OCI-M1 (cell line): ENCODE measurements at regions not wholly inside any gene's neighbourhood (a gene's known extent, or its start where the extent isn't known, plus 50 kb on each side); places are given as distances from the start of the nearest gene placed in this dataset.
A peak's percentile ranks its signal among the peaks of the same experiment; 100 is the strongest.

Experiments
- DNase-seq: peaks from one replicate; lab custom pipeline; 2025; lab: John Stamatoyannopoulos, UW

DNA sequence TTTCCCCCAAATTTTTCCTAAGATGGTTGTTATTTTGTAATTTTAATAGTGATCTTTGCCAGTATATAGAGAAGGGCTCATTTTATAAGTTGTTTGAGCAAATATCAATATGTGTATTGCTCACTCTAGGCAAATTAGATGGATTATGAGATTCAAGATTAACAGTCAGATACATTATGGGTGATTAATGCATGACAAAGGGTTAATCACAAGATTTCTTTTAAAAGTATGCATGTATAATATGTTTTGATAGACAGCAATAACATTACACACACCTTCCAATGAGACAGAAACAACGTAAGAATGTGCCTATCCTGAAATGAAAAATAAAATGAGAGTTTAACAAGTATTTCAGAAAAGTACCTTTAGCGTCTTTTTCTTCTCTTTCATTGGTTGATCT is 547.6 kb upstream of the AGTR1 start:
- DNase-seq: no peak

DNA sequence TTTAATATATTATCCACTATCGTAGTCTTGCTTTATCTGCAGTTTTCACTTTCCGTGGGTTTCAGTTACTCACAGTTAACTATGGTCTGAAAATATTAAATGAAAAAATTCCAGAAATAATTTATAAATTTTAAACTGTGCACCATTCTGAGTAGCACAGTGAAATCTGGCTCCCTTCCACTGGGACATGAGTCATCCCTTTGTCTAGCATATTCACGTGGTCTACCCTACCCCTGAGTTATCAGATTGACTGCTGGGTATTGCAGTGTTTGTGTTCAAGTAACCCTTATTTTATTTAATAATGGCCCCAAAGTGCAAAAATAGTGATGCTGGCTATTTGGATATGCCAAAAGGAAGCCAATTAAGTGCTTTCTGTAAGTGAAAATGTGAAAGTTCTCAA is 539.5 kb upstream of the AGTR1 start:
- DNase-seq: peak; percentile 80

DNA sequence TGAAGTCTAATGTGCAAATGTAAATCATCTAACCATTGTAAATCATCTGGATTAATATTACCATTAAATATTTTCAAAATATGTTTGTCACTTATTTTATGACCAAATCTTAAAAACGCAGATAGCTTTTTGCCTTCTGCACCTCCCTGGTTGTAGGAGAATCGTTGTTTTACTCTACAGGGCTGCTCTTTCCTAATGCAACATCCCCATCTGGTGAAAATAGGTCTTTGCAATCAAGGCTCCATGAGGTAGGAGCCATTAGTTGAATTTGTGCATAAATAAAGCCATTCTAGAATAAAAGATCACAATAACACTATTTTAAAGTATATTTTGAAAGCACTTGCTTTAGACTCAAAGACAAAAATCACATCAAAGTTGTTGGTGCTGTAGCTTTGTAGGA is 535.6 kb upstream of the AGTR1 start:
- DNase-seq: peak; percentile 35

DNA sequence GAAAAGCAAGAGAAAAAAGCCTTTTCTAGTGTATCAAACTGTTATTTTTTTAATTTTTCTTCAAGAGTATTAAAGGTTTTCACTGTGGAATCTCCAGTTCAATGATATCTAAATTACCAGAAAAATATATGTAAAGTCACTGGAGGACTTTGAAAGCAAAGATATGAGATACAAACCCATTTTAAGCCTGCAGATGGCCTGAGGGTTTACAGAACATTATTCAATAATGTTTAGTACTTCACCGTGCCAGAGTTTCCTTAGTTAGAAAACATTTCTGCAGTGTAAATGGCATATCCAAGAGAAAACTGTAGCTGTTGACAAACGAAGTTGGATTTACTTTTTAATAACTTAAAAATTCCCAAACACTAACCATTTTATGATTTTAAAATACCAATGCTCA is 529.4 kb upstream of the AGTR1 start:
- peak; percentile 46 for DNase-seq

DNA sequence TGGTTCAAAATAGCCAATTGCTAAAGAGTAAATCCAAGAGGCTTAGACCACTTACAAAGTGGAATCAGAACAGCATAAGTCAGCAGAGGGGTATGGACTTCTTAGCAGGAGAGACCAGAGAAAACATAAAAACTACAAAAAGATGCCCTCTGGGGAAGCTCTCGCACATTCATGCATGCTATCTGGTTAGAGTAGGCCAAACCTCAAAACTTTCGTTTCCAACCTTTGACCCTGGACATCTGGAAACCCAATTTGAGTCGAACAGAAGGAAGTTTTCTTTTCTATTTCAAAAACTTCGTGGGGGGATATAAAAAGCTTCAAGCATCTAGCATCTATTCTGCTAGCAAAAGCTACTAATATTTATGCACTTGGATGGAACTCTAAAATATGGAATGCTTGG is 523.9 kb upstream of the AGTR1 start:
- peak; percentile 58 for DNase-seq

DNA sequence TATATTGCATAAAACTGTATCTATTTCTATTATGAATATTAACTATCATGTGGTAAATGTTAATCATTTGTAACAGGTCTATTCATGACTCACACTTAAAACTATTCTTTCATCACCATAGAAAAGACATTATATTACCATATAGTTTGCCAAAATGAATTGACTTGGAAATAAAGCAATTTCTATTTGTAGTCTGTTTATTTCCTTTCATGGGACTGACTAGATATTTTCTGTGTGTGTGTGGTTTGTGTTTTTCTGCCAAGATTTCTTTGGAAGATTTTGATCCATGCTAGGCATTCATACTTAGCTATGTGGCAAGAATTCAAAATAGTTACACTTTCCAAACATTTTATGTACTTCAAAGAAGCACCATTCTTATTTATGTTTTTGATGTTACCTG is 522.5 kb upstream of the AGTR1 start:
- DNase-seq: no peak

DNA sequence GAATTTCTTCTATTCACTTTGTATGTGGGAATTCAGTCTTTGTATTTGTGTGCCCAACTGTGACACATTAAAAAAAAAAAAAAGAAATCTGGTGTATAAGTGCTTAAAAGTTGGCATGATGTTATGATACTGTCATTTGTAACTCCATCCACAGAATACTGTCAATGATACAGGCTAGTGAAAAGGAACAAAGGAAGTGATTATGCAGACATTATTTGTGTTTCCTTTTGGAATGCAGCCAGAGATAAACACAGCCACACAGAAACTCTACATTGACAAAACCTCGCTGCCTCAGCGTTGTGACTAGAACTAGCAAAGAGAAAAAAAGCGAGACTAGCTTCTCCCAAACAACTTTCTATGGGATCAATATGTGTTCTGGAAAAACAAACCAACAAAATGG is 519.2 kb upstream of the AGTR1 start:
- peak; percentile 38 for DNase-seq

DNA sequence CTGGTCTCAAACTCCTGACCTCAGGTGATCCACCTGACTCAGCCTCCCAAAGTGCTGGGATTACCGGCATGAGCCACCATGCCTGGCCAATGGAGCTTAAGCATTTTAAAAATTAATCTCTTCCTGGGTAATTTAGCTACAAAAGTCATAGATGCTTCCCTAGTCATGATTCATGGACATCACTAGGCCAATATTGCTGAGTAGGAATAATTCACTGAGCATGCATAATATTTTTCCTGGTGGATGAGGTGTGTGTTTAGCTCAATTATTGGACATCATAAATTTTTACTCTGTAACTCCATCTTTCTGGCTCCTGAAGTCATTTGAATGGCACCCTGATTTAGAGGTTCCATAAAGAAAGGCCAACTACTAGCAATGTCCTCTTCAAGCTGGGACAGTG is 512.9 kb upstream of the AGTR1 start:
- no peak for DNase-seq

DNA sequence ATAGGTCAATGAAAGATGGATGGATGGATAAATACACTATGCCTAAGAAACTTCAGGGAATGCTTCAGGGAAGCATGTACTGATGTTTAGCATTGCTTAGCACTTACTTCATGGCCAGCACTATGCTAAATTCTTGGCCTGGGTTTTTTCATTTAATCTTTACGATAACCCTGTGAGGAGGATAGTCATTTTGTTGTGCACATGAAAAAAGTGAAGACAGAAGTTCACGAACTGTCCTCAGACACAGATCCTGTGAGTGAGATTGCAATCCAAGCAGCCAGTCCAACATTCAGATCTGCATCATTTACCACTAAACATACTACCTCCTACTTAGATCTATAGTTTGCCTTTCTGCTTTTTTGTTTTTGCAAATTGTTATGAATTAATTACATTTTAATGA is 510.8 kb upstream of the AGTR1 start:
- no peak for DNase-seq

DNA sequence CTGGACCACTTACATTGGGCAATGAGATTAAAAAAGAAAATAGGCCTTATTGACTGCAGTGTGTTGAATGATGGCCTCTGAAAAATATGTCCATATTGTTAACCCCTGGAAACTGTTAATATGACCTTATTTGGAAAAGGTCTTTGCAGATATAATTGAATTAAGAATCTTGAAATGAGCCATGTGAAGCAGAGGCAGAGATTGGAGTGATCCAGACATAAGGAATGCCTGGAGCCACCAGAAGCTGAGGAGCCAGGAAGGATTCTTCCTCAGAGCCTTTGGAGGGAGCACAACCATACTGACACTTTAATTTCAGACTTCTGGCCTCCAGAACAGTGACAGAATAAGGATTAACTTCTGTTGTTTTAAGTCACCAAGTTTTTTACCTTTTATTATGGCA is 510.4 kb upstream of the AGTR1 start:
- DNase-seq: no peak

DNA sequence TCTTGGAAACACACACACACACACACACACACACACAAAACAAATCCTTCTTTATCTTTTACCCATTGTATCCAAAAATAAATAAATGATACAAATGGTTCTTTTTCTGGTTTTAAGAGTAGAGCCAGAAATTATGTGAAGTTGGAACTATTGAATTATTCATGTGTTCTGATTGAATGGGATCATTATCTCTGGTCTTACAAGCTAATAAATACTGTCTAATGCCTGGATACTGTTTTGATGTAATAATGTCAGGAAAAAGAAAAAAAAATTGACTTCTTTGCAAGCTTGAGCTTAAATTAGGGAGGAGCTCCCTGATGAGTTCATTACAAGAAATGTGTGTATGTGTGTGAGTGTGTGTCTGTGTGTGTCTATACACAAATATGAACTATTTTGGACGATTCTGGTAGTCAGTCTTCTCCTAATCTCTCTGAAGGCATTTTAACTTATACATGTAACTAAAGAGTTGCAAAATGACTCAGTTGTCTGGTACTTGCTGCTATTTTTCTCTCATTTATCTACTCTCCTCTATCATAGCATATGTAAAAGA is 507.2 kb upstream of the AGTR1 start:
- DNase-seq: no peak

DNA sequence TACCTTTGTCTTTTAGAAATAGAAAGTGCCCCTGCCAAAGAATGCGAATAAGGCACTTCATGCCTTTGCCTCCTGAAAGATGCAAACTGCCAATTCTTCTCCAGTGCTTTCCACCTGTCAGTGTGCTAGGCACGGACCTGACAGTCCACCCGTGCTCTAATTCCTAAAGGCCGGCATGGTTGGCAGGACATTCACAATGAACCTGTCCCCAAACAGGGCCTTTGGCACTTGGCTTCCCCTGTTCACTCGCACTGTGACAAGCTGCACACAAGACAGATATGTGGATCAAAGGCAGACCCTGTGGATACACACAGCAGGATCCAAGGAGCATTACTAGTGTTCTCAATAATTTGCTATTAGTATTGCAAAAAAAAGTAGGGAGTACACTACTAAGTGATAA is 505.7 kb upstream of the AGTR1 start:
- no peak for DNase-seq

DNA sequence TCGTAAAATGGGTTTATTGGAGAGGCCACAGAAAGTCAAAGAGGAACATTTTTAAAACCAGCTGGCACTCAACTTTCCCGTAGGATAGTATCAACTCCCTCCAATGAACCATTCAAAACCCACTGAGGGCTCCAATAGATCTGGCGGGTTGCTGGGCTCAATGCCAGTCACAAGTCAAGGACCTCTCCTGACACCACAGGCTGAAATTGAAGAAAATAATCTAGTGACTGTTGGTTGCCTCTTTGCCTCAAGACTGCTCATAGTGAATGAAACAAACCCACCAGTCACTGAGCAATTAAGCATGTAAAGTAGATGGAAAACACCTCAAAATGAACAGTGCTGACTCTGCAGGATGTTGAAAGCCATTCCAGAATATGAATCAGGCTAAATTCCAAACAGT is 500.6 kb upstream of the AGTR1 start:
- no peak for DNase-seq

DNA sequence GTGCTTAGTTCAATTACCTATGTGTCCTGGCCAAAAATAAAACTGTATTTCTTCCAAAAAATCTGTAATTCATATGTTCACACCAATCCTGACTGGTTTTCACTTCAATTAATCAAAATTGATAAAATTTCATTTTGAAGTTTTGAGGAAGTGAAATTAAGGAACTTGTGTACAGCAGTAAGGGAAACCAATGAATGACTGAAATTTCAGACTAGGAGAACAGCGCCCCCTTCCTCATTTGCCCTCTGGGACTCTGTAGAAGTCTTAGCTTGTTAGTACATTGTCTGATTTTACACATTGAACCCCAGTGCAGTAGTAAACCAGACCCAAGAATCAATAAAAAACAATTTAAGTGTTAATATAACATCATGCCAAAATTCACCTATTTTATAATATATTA is 495.3 kb upstream of the AGTR1 start:
- DNase-seq: peak; percentile 89

DNA sequence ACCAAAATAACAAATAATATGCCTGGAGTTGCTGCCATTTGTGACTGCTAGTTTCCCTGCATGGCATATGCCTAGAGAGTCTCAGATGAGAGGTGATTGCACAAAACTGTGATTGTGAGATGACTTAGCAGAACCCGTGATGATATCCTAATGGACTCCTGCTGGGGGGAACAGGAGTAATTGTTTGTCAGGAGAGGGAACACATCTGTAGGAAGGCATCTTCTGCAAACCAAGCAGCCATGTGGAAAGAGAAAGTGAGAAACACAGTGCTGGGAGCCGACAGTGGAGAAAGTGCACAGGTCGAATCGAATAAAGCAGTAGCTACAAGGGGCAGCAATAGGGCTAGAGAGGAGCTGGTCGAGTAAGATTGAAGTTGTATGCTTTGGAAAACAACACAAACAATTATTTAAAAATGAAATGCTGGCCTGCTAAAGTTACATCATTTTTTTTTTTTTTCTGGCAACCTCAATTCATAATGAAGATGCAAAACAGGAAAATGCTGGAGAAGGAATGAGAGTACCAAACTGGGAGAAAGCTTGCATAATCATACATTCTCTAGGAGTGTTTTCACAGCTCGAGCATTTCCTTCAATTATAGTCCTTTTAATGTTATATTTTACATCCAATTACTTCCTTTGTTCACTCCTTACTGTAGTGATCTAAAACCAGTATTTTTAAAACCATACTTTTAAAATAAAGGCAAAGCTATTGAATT is 494.2 kb upstream of the AGTR1 start:
- DNase-seq: peak; percentile 9

DNA sequence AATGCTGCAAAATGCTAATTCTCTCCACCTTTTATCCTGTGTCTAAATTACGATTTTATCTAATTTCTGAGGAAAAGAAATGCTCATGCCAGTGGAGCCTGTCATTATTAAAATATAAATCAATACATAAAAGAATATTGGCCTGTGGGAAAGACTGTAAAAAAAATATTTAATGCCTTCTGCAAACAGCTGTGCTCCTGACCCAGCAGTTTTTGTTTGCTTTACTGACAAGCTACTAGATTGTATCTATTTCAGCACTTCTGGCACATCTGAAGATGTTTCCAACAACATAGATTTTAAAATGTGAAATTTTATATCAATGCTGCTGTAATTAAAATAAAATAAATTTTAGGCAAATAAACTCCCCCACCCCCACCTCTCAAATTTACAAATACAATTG is 493.6 kb upstream of the AGTR1 start:
- no peak for DNase-seq

DNA sequence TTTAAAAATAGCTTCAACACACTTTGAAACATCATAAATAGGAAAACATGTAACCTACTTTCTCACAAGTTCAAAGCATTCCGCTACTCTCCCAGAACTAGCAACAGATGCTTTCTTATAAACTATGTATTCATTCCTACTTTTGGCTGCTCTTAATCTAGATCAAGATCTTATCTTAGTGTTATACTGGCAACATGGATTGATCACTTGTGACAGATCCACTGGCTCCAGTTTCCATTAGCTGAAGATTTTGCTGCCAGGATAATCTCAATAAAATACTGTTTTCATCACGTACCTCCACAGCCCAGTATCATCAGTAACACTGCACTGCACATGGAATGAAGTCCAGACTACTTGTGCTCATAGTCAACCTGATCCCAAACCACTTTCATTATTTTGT is 491.7 kb upstream of the AGTR1 start:
- DNase-seq: no peak

DNA sequence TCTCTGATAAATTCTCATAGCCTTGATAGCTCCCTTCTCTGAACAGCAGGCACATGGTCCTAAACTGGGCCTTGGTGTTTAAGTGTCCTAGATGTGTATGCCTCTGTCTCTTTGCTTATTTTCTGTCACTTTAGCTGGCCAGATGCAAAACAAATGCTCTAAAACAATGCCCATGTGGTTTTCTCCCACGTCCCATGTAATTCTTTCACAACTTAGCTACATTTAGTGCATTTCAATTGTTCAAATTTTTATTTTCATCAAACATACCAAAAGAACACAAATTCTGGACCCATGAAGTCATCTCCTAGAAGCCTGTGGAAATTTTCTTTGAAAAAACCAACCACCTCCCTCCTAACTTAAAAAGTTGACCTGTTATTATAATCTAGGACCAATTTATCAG is 491.3 kb upstream of the AGTR1 start:
- no peak for DNase-seq

DNA sequence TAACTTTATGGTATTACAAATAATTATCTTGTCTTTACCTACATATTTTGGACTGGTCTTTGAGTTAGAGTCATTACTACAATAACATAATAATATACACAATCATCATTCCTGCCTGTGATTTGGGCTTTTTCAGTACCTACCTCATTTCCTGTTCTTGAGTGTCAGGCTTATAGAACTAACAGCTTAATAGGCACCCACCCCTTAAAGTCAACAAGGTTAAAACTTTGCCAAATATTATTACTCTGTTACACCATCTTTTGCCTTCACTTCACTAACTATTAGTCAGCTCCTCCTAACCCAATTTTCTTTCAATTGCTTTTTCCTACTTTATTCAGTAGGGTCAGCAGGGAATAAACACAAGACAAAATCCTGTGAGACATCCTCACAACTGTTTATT is 488.7 kb upstream of the AGTR1 start:
- DNase-seq: no peak

DNA sequence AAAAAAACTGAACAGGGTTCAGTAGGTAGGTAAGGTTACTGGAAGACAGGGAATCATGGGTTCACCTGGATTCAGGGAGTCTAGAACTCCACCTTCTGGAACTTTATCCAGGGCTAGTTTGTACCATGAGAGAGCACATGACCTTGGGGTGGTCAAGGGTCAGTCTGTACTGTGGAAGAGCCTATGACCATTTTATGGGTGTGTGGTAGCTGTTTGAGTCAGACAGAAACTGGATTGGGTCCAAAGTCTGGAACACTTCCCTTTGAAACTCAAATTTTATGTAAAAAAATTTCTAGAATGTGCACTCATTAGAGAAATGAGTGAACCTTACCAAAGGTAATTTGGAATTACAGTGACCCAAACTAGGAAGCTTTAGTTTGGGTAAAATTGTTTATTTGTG is 486.0 kb upstream of the AGTR1 start:
- no peak for DNase-seq

DNA sequence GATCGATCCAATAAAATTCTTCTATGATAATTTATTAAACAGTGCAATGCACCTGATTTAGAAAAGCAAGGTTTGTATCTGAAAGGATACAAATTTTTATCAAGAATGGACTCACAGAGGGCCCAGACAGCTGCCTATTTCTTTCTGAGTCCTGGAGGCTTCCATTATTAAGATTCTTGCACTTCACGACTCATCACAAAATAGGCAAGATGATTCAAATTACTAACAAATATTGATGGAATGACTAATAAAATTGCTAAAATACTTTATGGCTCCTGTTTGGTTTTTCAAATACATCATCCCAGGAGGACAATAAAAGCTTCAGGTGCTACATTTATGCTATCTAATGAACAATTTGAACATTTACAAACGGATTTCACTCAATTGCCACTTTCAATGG is 483.0 kb upstream of the AGTR1 start:
- no peak for DNase-seq

DNA sequence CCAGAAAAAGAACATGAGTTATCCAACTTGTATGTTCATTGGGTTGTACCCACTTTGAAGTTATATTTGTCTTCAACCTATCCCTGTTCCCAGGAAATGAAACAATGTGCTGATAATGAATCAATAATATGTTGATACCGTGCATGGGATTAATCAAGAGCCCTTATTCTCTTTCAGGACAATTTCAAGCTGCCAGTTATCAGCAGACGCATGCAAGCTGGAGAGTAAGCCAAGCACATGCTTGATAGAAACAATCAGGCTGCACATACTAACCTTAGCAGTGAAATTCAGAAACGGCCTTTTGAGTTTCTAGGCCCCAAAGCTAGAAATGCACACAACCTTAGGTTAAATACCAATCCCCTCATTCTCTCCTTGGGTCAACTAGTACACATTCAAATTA is 480.4 kb upstream of the AGTR1 start:
- no peak for DNase-seq

DNA sequence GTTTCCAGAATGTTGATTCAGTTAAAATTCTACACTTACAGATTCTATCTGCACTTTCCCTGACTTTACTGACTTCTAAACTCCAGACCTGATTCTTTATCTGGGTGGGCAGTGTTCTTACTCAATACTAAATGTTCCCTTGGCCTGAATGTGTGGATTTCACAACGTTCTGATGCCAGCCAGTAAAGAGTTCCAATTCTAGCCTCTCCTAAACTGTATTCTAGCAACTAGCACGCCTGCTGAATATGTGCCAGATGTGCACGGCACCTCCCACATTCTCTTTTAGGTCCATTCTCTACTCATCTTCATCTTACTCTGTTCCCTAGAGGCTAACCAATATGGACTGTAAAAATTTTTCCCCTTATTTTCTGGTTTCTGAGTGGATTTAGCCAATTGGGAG is 479.5 kb upstream of the AGTR1 start:
- peak; percentile 23 for DNase-seq

DNA sequence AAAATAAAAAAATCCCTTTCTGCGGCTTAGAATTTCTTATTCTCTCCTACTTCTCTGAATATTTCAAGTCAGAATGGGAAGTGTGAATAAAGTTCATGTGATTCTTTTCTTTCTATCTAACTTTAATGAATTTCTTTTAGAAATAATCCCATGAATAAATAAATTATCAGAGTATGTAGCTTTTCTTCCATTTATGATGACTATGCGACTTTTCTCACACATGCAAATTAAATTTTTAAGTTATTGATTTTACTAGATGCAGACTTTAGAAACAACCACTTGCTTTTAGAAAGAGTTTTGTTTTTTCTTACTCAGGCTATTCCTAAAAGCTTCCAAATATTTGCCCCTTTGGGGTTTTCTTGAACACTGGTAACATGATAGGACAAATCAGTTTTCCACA is 477.7 kb upstream of the AGTR1 start:
- DNase-seq: no peak
